ENCODE measurements at regions not wholly inside any gene's neighbourhood (a gene's known extent, or its start where the extent isn't known, plus 50 kb on each side); places are given as distances from the start of the nearest gene placed in this dataset.

GRCh38 chr2:155442755-155443372 is 744.4 kb downstream of the KCNJ3 start:
- H3K4me1 ChIP-seq (ENCODE audit: insufficient read depth) = no peaks in the 10 kb centered on the region
- 76 to 89% (median 84%) methylated on average over 2 of the region's 2 CpGs for WGBS, 3 donors
- TF ChIP-seq CTCF (IDR thresholded peaks at IDR 0.05) = no peak
- TF ChIP-seq POLR2A (IDR thresholded peaks at IDR 0.05) = no peak
- TF ChIP-seq EP300 (IDR thresholded peaks at IDR 0.05) = no peak

GRCh38 chr2:155442088-155442487 is 743.6 kb downstream of the KCNJ3 start:
- Histone ChIP-seq H3K27me3 (no peaks in the 10 kb centered on the region), H3K9me3 (no peaks in the 10 kb centered on the region), H3K4me1 (ENCODE audit: insufficient read depth) (no peaks in the 10 kb centered on the region), H3K27ac (no peak overlapping the region), H3K4me3 (no peak overlapping the region), H3K36me3 (no peaks in the 10 kb centered on the region)
- DNase-seq = no peak
- 49 to 56% (median 51%) methylated on average over 2 of the region's 2 CpGs for WGBS, 3 donors
- intact Hi-C loops (cut with DNase I) = no loop called here
- TF ChIP-seq CTCF (IDR thresholded peaks at IDR 0.05) (no peak), POLR2A (IDR thresholded peaks at IDR 0.05) (no peak), EP300 (IDR thresholded peaks at IDR 0.05) (no peak)

More at GRCh38 chr2:155442755-155443372, 744.4 kb downstream of the KCNJ3 start:
- no peak for DNase-seq
- Histone ChIP-seq H3K4me3 (no peak overlapping the region), H3K36me3 (no peaks in the 10 kb centered on the region), H3K27me3 (no peaks in the 10 kb centered on the region), H3K27ac (no peak overlapping the region), H3K9me3 (no peaks in the 10 kb centered on the region)
- intact Hi-C loops (cut with DNase I) = no loop called here

GRCh38 chr2:155431004-155431507 is 732.6 kb downstream of the KCNJ3 start:
- Histone ChIP-seq H3K4me3 (no peak overlapping the region), H3K36me3 (no peaks in the 10 kb centered on the region), H3K27ac (no peak overlapping the region), H3K27me3 (no peaks in the 10 kb centered on the region), H3K9me3 (no peaks in the 10 kb centered on the region), H3K4me1 (ENCODE audit: insufficient read depth) (no peaks in the 10 kb centered on the region)
- 79 to 88% (median 86%) methylated on average over 9 of the region's 9 CpGs for WGBS, 3 donors
- no peak for DNase-seq
- intact Hi-C loops (cut with DNase I) = no loop called here
- TF ChIP-seq CTCF (IDR thresholded peaks at IDR 0.05) (no peak), POLR2A (IDR thresholded peaks at IDR 0.05) (no peak), EP300 (IDR thresholded peaks at IDR 0.05) (no peak)

GRCh38 chr2:155427470-155427869 is 729.0 kb downstream of the KCNJ3 start:
- WGBS, 3 donors = 35 to 62% (median 62%) methylated on average over 1 of the region's 1 CpG
- no peak for DNase-seq
- H3K4me1 ChIP-seq (ENCODE audit: insufficient read depth) = no peaks in the 10 kb centered on the region

More at GRCh38 chr2:155427470-155427869, 729.0 kb downstream of the KCNJ3 start:
- no peaks in the 10 kb centered on the region for H3K36me3 ChIP-seq
- no peaks in the 10 kb centered on the region for H3K9me3 ChIP-seq
- TF ChIP-seq EP300 (IDR thresholded peaks at IDR 0.05) = no peak
- no peak for TF ChIP-seq CTCF (IDR thresholded peaks at IDR 0.05)
- no peak for TF ChIP-seq POLR2A (IDR thresholded peaks at IDR 0.05)
- intact Hi-C loops (cut with DNase I) = no loop called here
- no peak overlapping the region for H3K4me3 ChIP-seq
- no peak overlapping the region for H3K27ac ChIP-seq
- H3K27me3 ChIP-seq = no peaks in the 10 kb centered on the region

Measured in ovary (tissue), 7 donors.